HG03025 (cell line): ENCODE measurements at regions not wholly inside any gene's neighbourhood (a gene's known extent, or its start where the extent isn't known, plus 50 kb on each side); places are given as distances from the start of the nearest gene placed in this dataset.
"Not testable (repeated sequence)": the region's sequence is repeated elsewhere in the genome, so short reads cannot be mapped to it uniquely, and the experiment has no call there.

ENCODE experiments used
- ATAC-seq: cut with Tn5 transposase; IDR thresholded peaks from one replicate; pipeline ENCODE4 v1.9.1; 2021; ENCODE audit warnings: mild to moderate bottlenecking, moderate library complexity; ENCODE audit not compliant: unreplicated experiment, low FRiP score

- no peak for ATAC-seq
Observed at GRCh38 chr6:73937805-73938204, 241.8 kb downstream of the CD109 start.

DNA sequence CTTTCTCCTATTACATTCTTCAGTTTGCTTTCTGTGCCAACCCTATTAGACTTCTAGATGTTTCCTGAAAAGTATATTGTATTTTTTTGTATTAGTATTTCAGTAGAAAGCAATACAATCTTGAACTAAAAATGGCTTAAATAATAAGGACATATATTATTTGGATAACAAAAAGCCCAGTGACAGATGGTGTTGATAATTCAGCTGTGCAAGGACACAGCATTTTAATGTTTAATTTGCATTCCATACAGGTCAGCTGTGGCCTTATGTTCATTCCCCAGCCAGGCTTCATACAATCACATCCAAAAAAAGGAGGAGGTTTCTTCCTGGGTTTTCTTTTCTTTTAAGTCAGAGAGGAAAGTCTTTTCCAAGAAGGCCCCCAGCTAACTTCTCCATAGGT is 236.9 kb downstream of the CD109 start:
- ATAC-seq: no peak

DNA sequence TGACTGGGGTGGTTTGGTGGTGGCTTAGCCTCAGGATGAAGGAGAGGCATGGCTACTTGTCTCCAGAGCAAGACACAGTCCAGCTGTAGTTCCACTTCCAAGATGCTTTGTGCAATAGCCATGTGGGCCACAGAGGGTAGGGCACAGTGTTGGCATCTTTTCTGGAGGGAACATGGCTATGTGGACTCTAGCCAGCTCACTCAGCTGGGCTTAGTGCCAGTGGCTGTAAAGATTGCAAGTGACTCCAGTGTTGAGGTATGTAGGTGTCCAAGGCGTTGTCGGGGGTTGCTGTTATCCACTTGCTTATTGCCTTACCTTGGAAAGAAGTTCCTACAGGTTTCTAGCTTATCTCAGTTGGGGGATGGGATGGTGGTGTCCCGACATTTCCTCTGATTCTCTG is 233.4 kb downstream of the CD109 start:
- ATAC-seq: no peak

- no peak for ATAC-seq
Observed at GRCh38 chr6:73927421-73927820, 231.4 kb downstream of the CD109 start.

DNA sequence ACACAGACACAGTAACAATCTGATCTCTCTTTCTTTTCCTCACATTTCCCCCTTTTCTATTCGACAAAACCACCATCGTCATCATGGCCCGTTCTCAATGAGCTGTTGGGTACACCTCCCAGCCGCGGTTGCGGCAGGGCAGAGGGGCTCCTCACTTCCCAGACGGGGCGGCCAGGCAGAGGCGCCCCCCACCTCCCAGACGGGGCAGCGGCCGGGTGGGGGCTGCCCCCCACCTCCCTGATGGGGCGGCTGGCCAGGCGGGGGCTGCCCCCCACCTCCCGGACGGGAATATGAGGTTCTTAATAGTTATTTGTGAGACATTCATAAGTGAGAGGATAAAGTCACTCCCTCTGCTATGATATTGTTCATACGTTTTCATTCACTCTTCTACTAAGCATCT is 229.7 kb downstream of the CD109 start:
- ATAC-seq: not testable (repeated sequence)

DNA sequence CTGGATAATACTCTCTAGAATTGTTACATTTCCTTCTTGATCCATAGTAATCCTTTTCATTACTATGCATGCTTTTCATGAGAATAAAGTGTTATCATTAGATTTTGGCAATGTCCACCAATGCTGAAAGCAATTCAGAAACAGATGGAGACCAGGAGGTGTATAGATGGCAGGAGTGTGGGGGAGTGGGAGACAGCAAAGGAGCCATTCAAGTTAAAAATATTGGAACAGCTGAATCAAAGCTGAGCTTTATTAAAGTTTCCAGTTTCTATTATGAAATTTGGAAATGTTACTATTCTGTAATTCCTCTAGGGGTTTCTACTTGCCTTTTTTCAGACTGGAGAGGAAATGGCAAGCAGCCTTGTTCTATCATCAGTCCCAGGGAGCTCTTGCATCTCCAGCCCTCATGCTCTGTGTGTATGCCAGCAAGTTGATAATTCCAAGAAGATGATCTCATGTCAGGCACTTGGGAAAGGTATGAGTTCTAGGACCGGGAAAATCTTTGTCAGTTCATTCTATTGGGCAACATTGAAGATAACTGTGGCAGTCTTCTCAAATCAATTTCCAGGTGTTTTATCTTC is 228.0 kb downstream of the CD109 start:
- no peak for ATAC-seq

GRCh38 chr6:73903155-73903554 is 207.2 kb downstream of the CD109 start:
- ATAC-seq: no peak

DNA sequence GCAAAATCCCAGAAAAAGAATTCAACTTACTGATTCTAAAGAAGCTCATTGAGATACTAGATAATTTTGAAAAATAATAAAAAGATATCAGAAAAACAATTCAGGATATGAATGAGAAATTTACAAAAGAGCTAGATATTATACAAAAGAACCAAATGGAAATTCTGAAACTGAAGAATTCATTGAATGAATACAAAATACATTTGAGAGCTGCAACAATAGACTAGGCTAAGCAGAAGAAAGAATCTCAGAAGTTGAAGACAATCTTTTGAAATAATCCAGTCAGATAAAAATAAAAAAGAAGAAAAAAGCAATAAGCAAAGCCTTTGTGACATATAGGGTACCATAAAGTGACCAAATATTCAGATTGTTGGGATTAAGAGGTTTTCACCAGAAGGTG is 206.0 kb downstream of the CD109 start:
- no peak for ATAC-seq

GRCh38 chr6:73901311-73901710 is 205.3 kb downstream of the CD109 start:
- no peak for ATAC-seq

- ATAC-seq: no peak
Observed at GRCh38 chr6:73898599-73898998, 202.6 kb downstream of the CD109 start.

- no peak for ATAC-seq
Observed at GRCh38 chr6:73893696-73894095, 197.7 kb downstream of the CD109 start.

GRCh38 chr6:73888050-73888449 is 192.0 kb downstream of the CD109 start:
- ATAC-seq: no peak

GRCh38 chr6:73885393-73885792 is 189.4 kb downstream of the CD109 start:
- no peak for ATAC-seq

DNA sequence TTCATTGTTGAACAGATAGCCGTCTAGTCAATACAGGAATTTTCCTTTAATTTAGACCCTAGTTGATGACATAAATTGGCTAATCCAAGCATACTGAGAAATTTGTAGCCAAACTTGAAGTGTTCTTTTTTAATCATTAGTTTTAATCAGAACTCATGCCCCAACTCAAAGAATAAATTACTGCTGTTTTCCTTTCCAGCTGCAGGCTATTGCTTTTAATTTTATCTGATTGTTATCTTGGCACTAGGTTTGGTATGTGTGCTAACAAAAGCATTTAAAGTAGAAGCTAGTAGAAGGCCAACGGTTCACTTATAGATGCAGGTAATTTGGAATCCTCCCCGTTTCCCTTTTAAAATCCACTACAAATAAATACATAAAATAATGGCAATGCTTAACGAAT is 188.5 kb downstream of the CD109 start:
- ATAC-seq: no peak

- ATAC-seq: no peak
Observed at GRCh38 chr6:73879501-73880293, 183.7 kb downstream of the CD109 start.

DNA sequence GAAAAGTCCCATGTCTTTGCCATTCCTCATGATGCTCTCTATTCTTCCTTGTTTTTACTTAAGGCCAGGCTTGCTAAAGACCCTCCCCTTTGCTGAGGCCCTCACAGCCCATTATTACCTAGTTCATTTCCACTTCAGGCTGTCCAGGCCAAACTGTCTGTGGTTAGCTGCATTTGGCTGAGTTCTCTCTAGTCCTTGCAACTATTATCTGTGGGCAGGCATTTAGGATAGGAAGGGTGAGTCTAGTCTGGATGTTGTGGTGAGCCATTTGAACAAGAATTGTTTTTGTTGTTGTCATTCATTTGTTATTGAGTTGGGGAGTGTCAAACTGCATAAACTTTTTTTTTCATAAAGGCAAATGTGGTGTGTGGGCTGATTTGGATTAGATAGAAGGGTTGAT is 182.4 kb downstream of the CD109 start:
- no peak for ATAC-seq
